ENCODE measurements at regions not wholly inside any gene's neighbourhood (a gene's known extent, or its start where the extent isn't known, plus 50 kb on each side); places are given as distances from the start of the nearest gene placed in this dataset.

DNA sequence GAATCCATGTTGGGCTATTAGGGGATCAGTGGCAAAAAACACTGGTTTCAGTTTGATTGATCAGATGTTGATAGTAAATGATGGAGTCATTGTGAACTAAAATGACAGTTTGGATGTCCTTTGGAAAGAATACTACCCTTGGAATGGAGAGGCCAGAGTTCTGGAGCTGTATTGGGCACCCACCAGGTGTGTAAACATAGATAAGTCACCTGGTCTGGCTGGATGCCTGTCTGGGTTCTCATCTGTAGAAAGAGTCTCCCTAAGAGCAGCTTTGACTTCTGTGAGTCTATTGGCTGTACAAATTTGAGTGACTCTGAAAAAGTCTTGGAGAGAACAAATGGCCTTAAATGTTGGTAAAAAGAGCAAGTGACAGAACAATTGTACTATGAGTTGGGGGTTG is 115.0 kb downstream of the SCP2D1 start:
- TF ChIP-seq, protein P1, sequence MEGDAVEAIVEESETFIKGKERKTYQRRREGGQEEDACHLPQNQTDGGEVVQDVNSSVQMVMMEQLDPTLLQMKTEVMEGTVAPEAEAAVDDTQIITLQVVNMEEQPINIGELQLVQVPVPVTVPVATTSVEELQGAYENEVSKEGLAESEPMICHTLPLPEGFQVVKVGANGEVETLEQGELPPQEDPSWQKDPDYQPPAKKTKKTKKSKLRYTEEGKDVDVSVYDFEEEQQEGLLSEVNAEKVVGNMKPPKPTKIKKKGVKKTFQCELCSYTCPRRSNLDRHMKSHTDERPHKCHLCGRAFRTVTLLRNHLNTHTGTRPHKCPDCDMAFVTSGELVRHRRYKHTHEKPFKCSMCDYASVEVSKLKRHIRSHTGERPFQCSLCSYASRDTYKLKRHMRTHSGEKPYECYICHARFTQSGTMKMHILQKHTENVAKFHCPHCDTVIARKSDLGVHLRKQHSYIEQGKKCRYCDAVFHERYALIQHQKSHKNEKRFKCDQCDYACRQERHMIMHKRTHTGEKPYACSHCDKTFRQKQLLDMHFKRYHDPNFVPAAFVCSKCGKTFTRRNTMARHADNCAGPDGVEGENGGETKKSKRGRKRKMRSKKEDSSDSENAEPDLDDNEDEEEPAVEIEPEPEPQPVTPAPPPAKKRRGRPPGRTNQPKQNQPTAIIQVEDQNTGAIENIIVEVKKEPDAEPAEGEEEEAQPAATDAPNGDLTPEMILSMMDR (IDR thresholded peaks at IDR 0.05): no peak
- no peak for TF ChIP-seq EP300 (IDR thresholded peaks at IDR 0.05)
- no peak for TF ChIP-seq POLR2A (IDR thresholded peaks at IDR 0.05)
